CD4-positive, alpha-beta T cell treated with Interferon gamma for 1 hour (primary cell): ENCODE measurements at regions not wholly inside any gene's neighbourhood (a gene's known extent, or its start where the extent isn't known, plus 50 kb on each side); places are given as distances from the start of the nearest gene placed in this dataset.

Experiments used
- DNase-seq: peaks from one replicate; pipeline ENCODE4 v3.0.0-alpha.2; 2020

DNA sequence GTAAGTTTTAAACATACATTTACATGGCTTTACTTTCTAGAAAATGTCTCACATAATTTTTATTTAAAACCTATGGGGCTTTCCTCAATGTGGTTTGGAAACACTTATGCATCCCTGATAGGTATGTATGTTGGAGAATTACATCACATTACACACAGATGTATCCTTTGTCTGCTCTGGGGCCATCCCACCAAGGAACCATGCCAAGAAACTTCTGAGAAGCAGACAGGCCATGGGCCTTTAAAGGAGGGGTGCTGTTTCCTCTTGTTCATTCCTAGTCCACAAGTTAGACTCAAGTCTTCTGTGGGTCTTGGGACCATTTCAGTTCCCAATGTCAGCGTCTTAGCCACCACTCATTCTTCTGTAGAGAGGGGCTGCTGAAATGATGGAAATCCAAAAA is 162.0 kb upstream of the SETBP1 start:
- DNase-seq = no peak

DNA sequence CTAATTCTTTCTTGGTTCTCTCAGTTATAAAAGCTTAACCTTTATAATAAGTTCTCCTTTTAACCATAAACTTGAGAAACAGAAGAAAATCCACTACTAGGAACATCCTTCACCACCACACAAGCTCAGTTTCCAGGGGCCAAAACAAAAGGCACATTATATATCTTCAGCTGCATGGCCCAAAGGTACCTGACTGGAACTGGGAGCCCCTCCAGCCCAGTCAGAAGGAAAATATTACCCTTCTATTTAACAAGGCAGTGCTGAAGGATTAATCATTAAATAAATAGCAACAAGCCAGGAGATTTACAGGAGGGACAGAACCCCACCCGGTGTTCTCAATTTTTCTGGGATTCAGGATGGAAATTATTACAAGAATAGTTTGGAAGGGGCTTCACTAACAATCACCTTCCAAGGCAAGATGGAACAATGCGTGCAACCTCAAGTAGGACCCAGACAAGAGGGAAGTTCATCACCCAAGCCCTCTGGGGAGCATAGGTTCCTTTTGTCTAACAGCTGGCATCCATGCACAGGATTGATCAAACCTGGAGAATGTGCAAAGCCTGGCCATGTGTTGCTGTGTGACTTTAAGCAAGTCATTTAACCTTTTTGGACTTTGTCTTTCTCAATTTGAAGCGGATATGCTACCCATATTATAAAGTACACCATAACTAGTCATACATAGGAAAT is 159.6 kb upstream of the SETBP1 start:
- DNase-seq = no peak

- no peak for DNase-seq
These were observed 159.0 kb upstream of the SETBP1 start for GRCh38 chr18:44521668-44522022.

- DNase-seq = no peak
These were observed 153.8 kb upstream of the SETBP1 start for GRCh38 chr18:44526705-44527415.

DNA sequence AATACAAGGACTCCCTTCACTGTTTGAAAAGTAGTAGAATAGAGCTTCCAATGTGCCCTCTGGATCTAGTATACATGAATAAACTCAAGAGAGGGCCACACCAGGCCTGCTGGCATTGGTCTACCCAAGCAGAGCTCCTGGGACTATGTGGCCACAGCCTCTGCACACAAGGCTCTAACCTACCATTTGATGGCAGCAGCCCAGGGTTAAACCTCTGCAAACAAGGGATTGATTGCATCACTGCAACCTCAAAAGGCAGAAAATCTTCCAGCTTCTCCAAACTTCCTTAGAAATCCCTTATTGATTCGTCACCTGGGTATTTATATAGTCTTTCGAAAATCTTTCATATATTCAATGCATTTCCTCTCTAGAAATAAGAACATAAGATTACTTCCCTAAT is 147.6 kb upstream of the SETBP1 start:
- no peak for DNase-seq

- no peak for DNase-seq
These were observed 144.6 kb upstream of the SETBP1 start for GRCh38 chr18:44536046-44536445.

DNA sequence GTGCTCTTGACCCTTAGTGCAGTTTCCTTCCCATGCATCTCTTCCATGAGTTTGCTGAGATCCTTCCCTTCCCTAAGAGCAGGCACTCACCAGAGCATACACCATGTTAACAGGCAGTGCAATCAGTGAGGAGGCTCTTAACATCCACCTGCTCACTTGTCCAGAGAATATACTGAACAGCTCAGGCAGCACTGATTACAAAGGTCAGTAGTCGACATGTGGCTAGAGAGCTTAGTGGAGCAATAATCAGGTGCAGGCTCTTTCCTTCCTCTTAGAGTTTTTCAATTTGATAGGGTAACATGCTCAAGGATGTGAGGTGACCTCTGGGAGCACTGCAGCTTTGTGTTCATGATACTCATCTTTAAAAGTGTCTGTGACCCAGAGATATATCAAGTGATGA is 144.1 kb upstream of the SETBP1 start:
- no peak for DNase-seq

- DNase-seq = no peak
These were observed 143.2 kb upstream of the SETBP1 start for GRCh38 chr18:44537526-44537925.

DNA sequence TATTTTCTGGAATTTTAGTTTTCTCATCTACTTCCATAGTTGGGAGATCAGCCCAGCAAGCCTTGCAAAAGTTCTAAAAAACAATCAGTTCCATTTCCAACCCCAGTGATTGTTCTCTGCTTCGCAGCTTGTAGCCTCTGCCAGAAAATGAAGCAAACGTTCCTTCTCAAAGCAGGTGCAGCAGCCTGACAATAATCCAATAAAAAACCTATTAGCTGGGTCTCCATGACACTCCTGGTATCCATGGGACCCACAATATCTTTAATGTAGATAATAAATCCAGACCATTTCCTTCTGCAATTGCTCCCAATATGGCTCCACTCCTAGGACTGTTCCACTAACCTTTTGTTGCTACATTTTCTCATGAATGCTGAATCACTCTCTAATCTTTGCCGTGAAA is 140.8 kb upstream of the SETBP1 start:
- no peak for DNase-seq

- no peak for DNase-seq
These were observed 139.5 kb upstream of the SETBP1 start for GRCh38 chr18:44541159-44541558.

GRCh38 chr18:44541781-44542180 is 138.9 kb upstream of the SETBP1 start:
- DNase-seq = no peak

GRCh38 chr18:44543387-44543786 is 137.3 kb upstream of the SETBP1 start:
- DNase-seq = no peak

DNA sequence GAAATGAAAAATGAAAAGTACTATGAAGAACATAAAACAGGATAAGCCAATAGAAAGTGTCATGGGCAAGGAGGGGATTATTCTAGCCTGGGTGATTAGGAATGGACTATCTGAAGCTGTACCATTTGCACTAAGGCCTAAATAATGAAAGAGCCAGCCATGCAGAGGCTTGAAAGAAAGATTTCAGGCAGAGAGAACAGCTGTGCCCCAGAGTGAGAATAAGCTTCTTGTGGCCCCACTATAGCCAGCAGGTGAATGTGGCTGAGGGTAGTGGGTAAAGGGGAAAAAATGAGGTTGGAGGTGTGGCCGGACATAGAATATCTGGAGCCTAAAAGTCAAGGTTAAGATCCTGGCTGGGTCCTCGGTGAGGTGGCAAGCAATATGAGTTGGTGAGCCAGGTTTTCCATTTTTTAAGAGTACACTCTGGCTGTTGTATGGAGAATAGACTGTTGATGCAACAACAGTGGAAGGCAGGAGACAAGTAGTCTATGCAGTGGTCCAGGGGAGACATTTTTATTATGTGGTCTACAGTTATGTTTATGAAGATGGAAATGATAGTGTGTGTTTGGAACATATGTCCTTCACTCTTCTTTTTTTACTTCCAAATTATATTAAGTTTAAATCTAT is 135.2 kb upstream of the SETBP1 start:
- no peak for DNase-seq

GRCh38 chr18:44546954-44547353 is 133.7 kb upstream of the SETBP1 start:
- no peak for DNase-seq

GRCh38 chr18:44548291-44549221 is 132.1 kb upstream of the SETBP1 start:
- no peak for DNase-seq

- DNase-seq = no peak
These were observed 128.0 kb upstream of the SETBP1 start for GRCh38 chr18:44552706-44553105.

DNA sequence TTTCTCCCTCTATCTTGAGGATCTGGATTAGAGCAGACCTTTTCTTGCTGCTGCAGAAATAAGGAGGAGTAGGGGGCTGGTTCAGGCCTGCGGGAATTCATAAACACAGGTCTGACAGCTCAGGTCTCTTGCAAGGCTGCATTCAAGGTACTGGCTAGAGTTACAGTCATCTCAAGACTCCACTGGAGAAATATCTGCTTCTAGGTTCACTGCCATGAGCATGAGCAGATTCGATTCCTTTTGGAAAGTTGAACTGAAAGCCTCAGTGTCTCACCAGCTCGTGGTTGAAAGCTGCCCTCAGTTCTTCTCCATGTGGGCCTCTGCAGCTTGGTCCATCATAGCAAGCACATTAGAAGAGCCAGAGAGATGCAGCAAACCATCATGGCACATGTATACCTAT is 124.4 kb upstream of the SETBP1 start:
- no peak for DNase-seq

DNA sequence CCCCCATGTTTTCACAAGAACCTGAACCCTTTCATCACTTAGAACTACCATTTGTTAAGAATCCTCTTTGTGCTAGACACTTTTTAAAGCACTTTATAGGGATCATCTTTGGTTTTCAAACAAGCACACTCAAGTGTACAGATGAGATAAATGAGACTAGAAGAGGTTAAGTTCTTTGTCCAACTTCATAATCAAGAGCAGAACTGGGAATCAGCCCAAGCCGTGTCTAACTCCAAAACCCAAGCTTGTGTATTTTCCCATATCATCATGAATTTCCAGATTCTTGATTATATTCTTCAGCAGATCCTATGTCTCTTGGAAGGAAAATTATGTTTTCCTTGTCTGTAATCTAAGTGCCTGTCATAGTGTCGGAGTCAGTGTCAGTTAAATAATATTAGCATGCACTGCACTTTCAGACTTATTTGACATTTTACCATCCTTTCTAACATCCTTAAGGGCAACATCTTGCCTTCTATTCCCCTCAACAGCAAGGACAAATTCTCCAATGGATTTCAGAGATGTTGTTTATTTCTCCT is 123.0 kb upstream of the SETBP1 start:
- no peak for DNase-seq

DNA sequence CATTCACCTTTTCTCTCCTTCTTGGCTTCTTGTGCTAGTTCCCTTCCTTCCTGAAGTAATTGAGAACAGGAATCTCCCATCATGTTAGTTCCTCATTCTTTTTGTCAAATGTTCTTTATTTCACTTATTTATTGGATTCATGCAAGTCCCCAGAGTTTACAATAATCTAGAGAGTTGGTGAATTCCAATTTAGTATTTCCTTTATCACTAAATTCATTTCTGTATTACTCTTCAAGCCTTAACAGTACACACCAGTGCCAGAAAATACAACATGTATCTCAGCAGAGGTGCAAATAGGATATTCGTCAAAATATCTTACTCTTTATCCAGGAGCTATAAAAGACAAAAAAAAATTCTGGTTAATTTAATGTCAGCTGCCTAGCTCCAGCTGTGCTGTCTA is 121.9 kb upstream of the SETBP1 start:
- no peak for DNase-seq

DNA sequence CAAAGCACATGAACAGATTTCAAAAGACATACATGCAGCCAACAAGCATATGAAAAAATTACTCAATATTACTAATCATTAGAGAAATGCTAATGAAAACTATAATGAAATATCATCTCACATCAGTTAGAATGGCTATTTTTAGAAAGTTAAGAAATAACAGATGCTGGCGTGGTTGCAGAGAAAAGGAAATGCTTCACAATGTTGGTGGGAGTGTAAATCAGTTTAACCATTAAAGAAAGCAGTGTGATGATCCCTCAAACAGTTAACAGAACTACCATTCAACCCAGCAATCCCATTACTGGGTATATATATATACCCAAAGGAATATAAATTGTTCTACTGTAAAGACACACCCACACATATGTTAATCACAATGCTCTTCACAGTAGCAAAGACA is 117.7 kb upstream of the SETBP1 start:
- no peak for DNase-seq

- no peak for DNase-seq
These were observed 115.8 kb upstream of the SETBP1 start for GRCh38 chr18:44564922-44565321.

DNA sequence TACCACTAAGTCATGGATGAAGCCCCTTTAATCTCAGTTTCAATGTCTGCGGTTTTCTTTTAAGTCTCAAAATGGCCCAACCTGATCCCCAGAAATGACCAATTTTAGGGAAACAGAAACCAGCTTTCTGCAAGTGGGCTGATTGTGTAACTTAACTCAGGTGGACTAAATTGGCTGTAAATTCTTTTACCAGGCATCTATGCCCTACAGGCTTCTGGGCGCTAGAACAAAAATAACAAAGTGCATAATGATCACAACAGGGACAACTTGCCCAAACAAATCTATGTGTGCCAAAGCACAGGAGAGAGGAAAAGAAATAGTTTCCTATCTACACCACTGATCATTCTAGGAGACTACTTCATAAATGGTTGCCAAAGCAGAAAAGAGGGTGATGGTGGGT is 112.3 kb upstream of the SETBP1 start:
- DNase-seq = no peak

DNA sequence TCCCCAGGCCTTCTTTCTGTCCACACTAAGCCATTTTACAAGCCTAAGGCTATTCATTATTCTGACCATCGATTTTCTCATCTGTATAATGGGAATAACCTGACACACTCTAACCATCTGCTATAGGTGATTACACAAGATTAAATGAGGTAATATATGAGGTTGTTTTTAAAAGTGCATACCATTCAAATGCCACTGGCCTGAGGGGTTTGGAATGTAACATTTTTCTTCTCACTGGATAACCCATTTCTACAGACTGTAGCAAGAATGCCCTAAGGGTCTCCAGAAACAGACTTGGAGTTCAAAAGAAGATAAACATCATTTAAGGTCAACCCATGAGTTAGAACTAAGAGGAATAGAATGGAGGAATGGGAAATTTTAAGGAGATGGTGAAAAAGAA is 111.7 kb upstream of the SETBP1 start:
- no peak for DNase-seq
